ENCODE measurements at regions not wholly inside any gene's neighbourhood (a gene's known extent, or its start where the extent isn't known, plus 50 kb on each side); places are given as distances from the start of the nearest gene placed in this dataset.

GRCh38 chr2:234556848-234557573, 60.1 kb upstream of the ARL4C start:
- TF ChIP-seq, protein P1, sequence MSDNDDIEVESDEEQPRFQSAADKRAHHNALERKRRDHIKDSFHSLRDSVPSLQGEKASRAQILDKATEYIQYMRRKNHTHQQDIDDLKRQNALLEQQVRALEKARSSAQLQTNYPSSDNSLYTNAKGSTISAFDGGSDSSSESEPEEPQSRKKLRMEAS (IDR thresholded peaks at IDR 0.05) = no peak
- TF ChIP-seq CTCF (IDR thresholded peaks at IDR 0.05; ENCODE audit: control extremely low read depth in 1 of 3, insufficient read depth in 1 of 3, low read depth in 1 of 3, low read length in 3 of 3) = no peak
- no peak for TF ChIP-seq TAF1 (IDR thresholded peaks at IDR 0.05; ENCODE audit: low read depth, low read length)
- TF ChIP-seq, protein P2, sequence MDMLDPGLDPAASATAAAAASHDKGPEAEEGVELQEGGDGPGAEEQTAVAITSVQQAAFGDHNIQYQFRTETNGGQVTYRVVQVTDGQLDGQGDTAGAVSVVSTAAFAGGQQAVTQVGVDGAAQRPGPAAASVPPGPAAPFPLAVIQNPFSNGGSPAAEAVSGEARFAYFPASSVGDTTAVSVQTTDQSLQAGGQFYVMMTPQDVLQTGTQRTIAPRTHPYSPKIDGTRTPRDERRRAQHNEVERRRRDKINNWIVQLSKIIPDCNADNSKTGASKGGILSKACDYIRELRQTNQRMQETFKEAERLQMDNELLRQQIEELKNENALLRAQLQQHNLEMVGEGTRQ (IDR thresholded peaks at IDR 0.05; ENCODE audit: low read length) = no peak
- TF ChIP-seq PHF8 (conservative IDR thresholded peaks at IDR 0.05; ENCODE audit: low read depth, low read length) = no peak
- no peak for TF ChIP-seq E2F6 (IDR thresholded peaks at IDR 0.05)
- no peak for TF ChIP-seq SIN3A (conservative IDR thresholded peaks at IDR 0.05 in 1 of 2, IDR thresholded peaks at IDR 0.05 in 1 of 2; ENCODE audit: low read depth in 1 of 2, low read length in 2 of 2)
- no peak for TF ChIP-seq ASH2L (IDR thresholded peaks at IDR 0.05; ENCODE audit: low read length)
